Endothelial cell of umbilical vein (primary cell): ENCODE measurements at regions not wholly inside any gene's neighbourhood (a gene's known extent, or its start where the extent isn't known, plus 50 kb on each side); places are given as distances from the start of the nearest gene placed in this dataset.

Source experiments
- JUN ChIP-seq: IDR thresholded peaks from 2 replicates; pipeline ENCODE4 v1.6.1; 2011; ENCODE audit warnings: borderline replicate concordance, low read depth; ENCODE audit not compliant: insufficient read length, insufficient read depth
- POLR2A ChIP-seq: IDR thresholded peaks from 2 replicates; pipeline ENCODE4 v1.6.1; 2012; ENCODE audit warnings: low read depth, mild to moderate bottlenecking, control low read depth, low read length
- TF ChIP-seq, protein P1 (sequence below), 2 donors: IDR thresholded peaks; 1 replicate in 1 of 2; 2 replicates in 1 of 2; pipeline ENCODE4 v1.5.1; 2011; ENCODE audit warnings: low read length in 2 of 2, mild to moderate bottlenecking in 2 of 2, moderate library complexity in 2 of 2, control low read depth in 1 of 2, inconsistent platforms in 1 of 2, low read depth in 1 of 2; ENCODE audit not compliant: insufficient read depth in 1 of 2; ENCODE audit errors: extremely low read depth in 1 of 2
- TF ChIP-seq, protein P2 (sequence below): IDR thresholded peaks from 2 replicates; pipeline ENCODE4 v1.6.1; 2011; ENCODE audit not compliant: insufficient read depth, insufficient read length

DNA sequence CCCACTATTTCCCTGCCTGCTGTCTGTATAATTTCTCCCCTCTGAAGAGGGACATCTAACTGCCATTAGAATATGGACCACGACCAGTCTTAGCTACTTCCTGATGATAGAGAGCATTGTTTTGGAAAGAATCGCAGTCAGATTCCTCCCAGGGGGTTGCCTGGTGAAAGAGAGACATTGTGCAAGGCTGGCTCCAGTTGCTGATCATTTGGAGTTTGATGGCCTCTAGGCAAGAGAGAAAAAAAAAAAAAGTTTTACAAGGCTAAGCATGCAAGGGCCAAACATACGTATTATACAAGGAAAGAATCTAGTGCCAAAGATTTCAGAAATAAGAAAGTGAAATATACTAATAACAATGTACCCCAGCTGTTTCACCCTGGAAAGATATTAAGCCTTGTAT is 182.2 kb downstream of the CMPK2 start:
- TF ChIP-seq POLR2A (no peak), JUN (no peak)
- TF ChIP-seq, protein P1, sequence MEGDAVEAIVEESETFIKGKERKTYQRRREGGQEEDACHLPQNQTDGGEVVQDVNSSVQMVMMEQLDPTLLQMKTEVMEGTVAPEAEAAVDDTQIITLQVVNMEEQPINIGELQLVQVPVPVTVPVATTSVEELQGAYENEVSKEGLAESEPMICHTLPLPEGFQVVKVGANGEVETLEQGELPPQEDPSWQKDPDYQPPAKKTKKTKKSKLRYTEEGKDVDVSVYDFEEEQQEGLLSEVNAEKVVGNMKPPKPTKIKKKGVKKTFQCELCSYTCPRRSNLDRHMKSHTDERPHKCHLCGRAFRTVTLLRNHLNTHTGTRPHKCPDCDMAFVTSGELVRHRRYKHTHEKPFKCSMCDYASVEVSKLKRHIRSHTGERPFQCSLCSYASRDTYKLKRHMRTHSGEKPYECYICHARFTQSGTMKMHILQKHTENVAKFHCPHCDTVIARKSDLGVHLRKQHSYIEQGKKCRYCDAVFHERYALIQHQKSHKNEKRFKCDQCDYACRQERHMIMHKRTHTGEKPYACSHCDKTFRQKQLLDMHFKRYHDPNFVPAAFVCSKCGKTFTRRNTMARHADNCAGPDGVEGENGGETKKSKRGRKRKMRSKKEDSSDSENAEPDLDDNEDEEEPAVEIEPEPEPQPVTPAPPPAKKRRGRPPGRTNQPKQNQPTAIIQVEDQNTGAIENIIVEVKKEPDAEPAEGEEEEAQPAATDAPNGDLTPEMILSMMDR (IDR thresholded peaks at IDR 0.05; ENCODE audit: extremely low read depth in 1 of 2, insufficient read depth in 1 of 2, low read depth in 1 of 2, low read length in 2 of 2) = no peak
- TF ChIP-seq, protein P2, sequence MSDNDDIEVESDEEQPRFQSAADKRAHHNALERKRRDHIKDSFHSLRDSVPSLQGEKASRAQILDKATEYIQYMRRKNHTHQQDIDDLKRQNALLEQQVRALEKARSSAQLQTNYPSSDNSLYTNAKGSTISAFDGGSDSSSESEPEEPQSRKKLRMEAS = no peak
